ENCODE measurements at regions not wholly inside any gene's neighbourhood (a gene's known extent, or its start where the extent isn't known, plus 50 kb on each side); places are given as distances from the start of the nearest gene placed in this dataset.

GRCh38 chr5:148730942-148731898 lies 76.9 kb upstream of the HTR4 start:
- intact Hi-C loops (cut with DNase I), result loop anchor here (10.0 kb wide), 2 partner anchors 286 to 384 kb away; no protein-coding TSS in a partner anchor
- Histone ChIP-seq H3K4me3 (no peak overlapping the region), H3K27ac (no peak overlapping the region), H3K9me3 (no peaks in the 10 kb centered on the region), H3K4me1 (no peaks in the 10 kb centered on the region), H3K36me3 (no peaks in the 10 kb centered on the region), H3K27me3 (no peaks in the 10 kb centered on the region)
- no peak for TF ChIP-seq POLR2AphosphoS5 (IDR thresholded peaks at IDR 0.05; ENCODE audit: insufficient read depth in 1 of 2, low read depth in 1 of 2)
- peak; percentile 74 to 90 (median 78) for TF ChIP-seq CTCF (IDR thresholded peaks at IDR 0.05)
- no peak for DNase-seq (ENCODE audit: extremely low spot score in 2 of 2)

GRCh38 chr5:148732692-148733091 lies 78.4 kb upstream of the HTR4 start:
- intact Hi-C loops (cut with DNase I), result loop anchor here (10.0 kb wide), 2 partner anchors 288 to 382 kb away; no protein-coding TSS in a partner anchor
- no peaks in the 10 kb centered on the region for H3K36me3 ChIP-seq
- H3K4me3 ChIP-seq, result no peak overlapping the region
- no peak overlapping the region for H3K27ac ChIP-seq
- TF ChIP-seq POLR2A (IDR thresholded peaks at IDR 0.05), result no peak
- TF ChIP-seq CTCF (IDR thresholded peaks at IDR 0.05), result no peak
- no peak for TF ChIP-seq POLR2AphosphoS5 (IDR thresholded peaks at IDR 0.05; ENCODE audit: insufficient read depth in 1 of 2, low read depth in 1 of 2)
- DNase-seq (ENCODE audit: extremely low spot score in 2 of 2), result no peak
- no peaks in the 10 kb centered on the region for H3K4me1 ChIP-seq
- no peaks in the 10 kb centered on the region for H3K9me3 ChIP-seq
- H3K27me3 ChIP-seq, result no peaks in the 10 kb centered on the region

GRCh38 chr5:148733601-148734438 lies 79.5 kb upstream of the HTR4 start:
- Histone ChIP-seq H3K36me3 (no peaks in the 10 kb centered on the region), H3K4me3 (no peak overlapping the region), H3K27ac (no peak overlapping the region), H3K27me3 (no peaks in the 10 kb centered on the region), H3K4me1 (no peaks in the 10 kb centered on the region), H3K9me3 (no peaks in the 10 kb centered on the region)
- intact Hi-C loops (cut with DNase I), result loop anchor here (10.0 kb wide), 2 partner anchors 289 to 381 kb away; no protein-coding TSS in a partner anchor
- no peak for DNase-seq (ENCODE audit: extremely low spot score in 2 of 2)
- no peak for TF ChIP-seq POLR2A (IDR thresholded peaks at IDR 0.05)
- peak; percentile 58 to 66 (median 65) for TF ChIP-seq CTCF (IDR thresholded peaks at IDR 0.05)
- peak in 1 of 2 donors; percentile 14 for TF ChIP-seq POLR2AphosphoS5 (IDR thresholded peaks at IDR 0.05; ENCODE audit: insufficient read depth in 1 of 2, low read depth in 1 of 2)

- intact Hi-C loops (cut with DNase I), result loop anchor here (10.0 kb wide), 2 partner anchors 290 to 380 kb away; no protein-coding TSS in a partner anchor
- DNase-seq (ENCODE audit: extremely low spot score in 2 of 2), result no peak
- H3K9me3 ChIP-seq, result no peaks in the 10 kb centered on the region
- no peaks in the 10 kb centered on the region for H3K27me3 ChIP-seq
- H3K27ac ChIP-seq, result no peak overlapping the region
- no peak overlapping the region for H3K4me3 ChIP-seq
- no peaks in the 10 kb centered on the region for H3K4me1 ChIP-seq
- TF ChIP-seq POLR2A (IDR thresholded peaks at IDR 0.05) (no peak), CTCF (IDR thresholded peaks at IDR 0.05) (no peak), POLR2AphosphoS5 (IDR thresholded peaks at IDR 0.05; ENCODE audit: insufficient read depth in 1 of 2, low read depth in 1 of 2) (no peak)
- H3K36me3 ChIP-seq, result no peaks in the 10 kb centered on the region
Measured at GRCh38 chr5:148734518-148734917, 80.2 kb upstream of the HTR4 start.

All from vagina (tissue), 2 donors.